WI38 (cell line): ENCODE measurements at regions not wholly inside any gene's neighbourhood (a gene's known extent, or its start where the extent isn't known, plus 50 kb on each side); places are given as distances from the start of the nearest gene placed in this dataset.
"Not testable (repeated sequence)": the region's sequence is repeated elsewhere in the genome, so short reads cannot be mapped to it uniquely, and the experiment has no call there.

Experiments
- H3K4me3 ChIP-seq: 2 replicates; pipeline ENCODE4 v1.5.1; 2011; ENCODE audit warnings: low read depth, mild to moderate bottlenecking, control low read depth, low read length
- CTCF ChIP-seq: IDR thresholded peaks from 2 replicates; pipeline ENCODE4 v1.5.1; 2012; ENCODE audit warnings: low read depth, mild to moderate bottlenecking, control low read depth, low read length

- no peak overlapping the region for H3K4me3 ChIP-seq
- TF ChIP-seq CTCF, result no peak
Observed at GRCh38 chr2:36193680-36194079, 161.9 kb upstream of the CRIM1 start.

- no peak for TF ChIP-seq CTCF
- H3K4me3 ChIP-seq, result no peak overlapping the region
Observed at GRCh38 chr2:36192983-36193382, 162.6 kb upstream of the CRIM1 start.

- H3K4me3 ChIP-seq, result no peak overlapping the region
- no peak for TF ChIP-seq CTCF
Observed at GRCh38 chr2:36190097-36190496, 165.5 kb upstream of the CRIM1 start.

GRCh38 chr2:36185624-36186023, 170.0 kb upstream of the CRIM1 start:
- H3K4me3 ChIP-seq, result no peak overlapping the region
- no peak for TF ChIP-seq CTCF

- no peak overlapping the region for H3K4me3 ChIP-seq
- TF ChIP-seq CTCF, result no peak
Observed at GRCh38 chr2:36184848-36185247, 170.7 kb upstream of the CRIM1 start.

GRCh38 chr2:36180789-36181482, 174.6 kb upstream of the CRIM1 start:
- H3K4me3 ChIP-seq, result not testable (repeated sequence)

GRCh38 chr2:36180293-36180692, 175.3 kb upstream of the CRIM1 start:
- not testable (repeated sequence) for H3K4me3 ChIP-seq

- H3K4me3 ChIP-seq, result not testable (repeated sequence)
Observed at GRCh38 chr2:36179668-36180269, 175.8 kb upstream of the CRIM1 start.

- TF ChIP-seq CTCF, result no peak
- no peak overlapping the region for H3K4me3 ChIP-seq
Observed at GRCh38 chr2:36178384-36178783, 177.2 kb upstream of the CRIM1 start.
